T-helper 2 cell treated with Interferon-gamma antibody and Interleukin-4, amounts not matched to agents 100 ng/mL and 5 ng/mL, for 36 hours (primary cell): ENCODE measurements at regions not wholly inside any gene's neighbourhood (a gene's known extent, or its start where the extent isn't known, plus 50 kb on each side); places are given as distances from the start of the nearest gene placed in this dataset.

Experiments
- intact Hi-C: fragments of 100-400 bp; cut with micrococcal nuclease; formaldehyde crosslinking; loops from one replicate; pipeline ENCODE4 v1.15.1; 2023

GRCh38 chr3:72022027-72022426, 237.1 kb upstream of the PROK2 start:
- intact Hi-C loops = no loop called here

DNA sequence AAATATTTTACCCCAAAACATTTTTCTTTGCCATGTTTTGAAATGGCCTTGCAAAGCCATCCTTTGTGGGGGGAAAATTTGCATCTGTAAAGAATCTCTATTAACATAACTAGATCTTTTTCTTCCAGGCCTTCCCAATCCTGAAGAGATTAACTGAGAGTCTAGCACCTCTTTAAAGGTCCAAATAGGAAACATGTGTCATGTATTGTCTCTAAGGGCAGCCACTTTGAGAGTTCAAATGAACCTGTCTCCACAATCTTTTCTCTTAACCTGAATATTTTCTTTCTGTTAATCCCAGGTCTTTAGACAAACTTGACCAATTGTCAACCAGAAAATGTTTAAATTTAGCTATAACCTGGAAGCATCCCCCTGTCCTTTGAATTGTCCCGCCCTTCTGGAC, 236.6 kb upstream of the PROK2 start:
- intact Hi-C loops = no loop called here

DNA sequence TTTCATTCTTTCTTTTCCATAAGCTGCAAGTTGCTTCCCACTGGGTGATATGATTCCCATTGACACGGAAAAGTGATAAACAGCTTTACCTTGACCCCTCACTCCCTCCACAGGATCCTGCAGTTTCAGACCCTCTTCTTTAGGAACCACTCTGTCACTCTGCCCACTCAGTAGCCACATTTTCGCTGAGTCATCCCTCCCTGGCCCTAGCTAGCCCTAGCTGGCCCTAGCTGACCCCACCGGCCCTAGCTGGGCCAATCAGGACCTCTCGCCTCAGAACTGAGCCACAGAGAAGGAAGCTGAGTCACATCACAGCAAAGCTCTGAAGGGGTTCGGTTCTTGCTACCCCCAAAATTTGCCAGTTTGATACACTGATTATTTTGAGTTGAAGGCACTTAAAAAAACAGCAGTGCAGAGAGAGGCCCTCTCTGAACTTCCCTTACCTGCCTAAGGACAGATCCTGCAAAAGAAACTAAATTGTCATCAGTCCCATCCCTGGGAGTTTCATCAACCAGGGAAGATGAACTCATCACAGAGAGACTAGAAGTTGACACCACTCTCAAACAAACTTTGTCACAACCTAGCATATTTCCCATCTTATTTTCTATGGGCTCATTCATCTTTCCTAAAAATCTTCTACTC, 233.5 kb upstream of the PROK2 start:
- intact Hi-C loops = no loop called here

DNA sequence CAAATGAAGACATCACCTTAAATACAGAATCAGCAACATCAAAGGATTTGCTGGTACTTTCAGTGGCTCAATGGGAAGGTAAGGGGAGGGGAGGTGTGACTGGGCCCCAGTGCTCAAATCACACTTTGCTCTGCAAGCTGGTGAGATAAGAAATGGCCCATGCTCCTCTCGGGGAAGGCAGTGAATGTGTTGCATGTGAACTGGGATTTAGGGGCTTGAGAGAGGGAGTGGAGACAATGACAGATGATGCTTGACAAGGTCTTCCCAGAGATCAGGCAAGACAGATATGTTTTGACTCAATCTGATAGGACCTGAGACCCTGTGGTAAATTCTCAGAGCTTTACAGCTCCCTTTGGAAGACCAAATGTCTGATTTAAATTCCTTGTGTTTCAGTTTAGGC, 233.0 kb upstream of the PROK2 start:
- intact Hi-C loops = no loop called here

GRCh38 chr3:72017311-72017710, 232.4 kb upstream of the PROK2 start:
- intact Hi-C loops = no loop called here

DNA sequence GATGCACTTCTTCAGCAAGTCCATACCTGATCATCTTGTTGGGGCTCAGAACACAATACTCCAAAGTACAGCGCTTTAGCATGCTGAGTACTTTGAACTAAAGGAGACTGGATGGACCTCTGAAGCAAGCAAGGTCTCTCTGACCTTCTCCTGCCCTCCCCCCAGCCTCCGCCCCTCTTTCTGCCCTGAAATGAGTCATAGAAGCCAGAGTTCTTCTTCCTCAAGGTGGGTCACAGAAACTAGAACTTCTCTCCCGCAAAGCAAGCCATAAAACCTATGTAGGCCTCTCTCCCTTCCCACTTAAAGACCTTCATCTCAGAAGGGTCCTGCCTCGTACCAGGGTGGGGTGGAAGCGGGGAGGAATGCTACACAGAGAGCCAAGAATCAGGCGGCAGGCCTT, 230.5 kb upstream of the PROK2 start:
- intact Hi-C loops = no loop called here

DNA sequence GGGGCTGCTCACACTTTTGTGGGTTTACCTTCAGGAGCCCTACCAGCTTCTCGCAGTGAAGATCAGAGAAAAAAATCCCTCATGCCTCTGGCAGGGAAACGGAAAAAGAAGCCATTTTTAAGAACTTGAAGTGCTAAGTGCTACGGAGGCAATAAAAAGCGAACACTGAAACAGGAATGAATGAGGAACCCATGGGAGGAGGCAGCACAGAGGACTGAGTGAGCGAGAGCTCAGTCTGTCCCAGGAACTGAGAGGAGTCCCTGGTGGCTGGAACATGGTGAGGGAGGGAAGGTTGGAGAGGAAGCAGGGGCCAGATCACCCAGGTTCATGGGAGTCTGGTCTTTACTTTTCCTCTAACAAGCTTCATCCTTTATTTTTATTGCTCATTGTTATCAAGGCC, 228.1 kb upstream of the PROK2 start:
- intact Hi-C loops = no loop called here

GRCh38 chr3:72012363-72012762, 227.4 kb upstream of the PROK2 start:
- intact Hi-C loops = no loop called here

GRCh38 chr3:72011485-72011884, 226.5 kb upstream of the PROK2 start:
- intact Hi-C loops = no loop called here

- intact Hi-C loops = no loop called here
These were observed 225.0 kb upstream of the PROK2 start for GRCh38 chr3:72009851-72010443.

GRCh38 chr3:72008226-72008996, 223.5 kb upstream of the PROK2 start:
- intact Hi-C loops = no loop called here

- intact Hi-C loops = no loop called here
These were observed 221.9 kb upstream of the PROK2 start for GRCh38 chr3:72006631-72007556.

GRCh38 chr3:72004749-72005292, 219.9 kb upstream of the PROK2 start:
- intact Hi-C loops = no loop called here

DNA sequence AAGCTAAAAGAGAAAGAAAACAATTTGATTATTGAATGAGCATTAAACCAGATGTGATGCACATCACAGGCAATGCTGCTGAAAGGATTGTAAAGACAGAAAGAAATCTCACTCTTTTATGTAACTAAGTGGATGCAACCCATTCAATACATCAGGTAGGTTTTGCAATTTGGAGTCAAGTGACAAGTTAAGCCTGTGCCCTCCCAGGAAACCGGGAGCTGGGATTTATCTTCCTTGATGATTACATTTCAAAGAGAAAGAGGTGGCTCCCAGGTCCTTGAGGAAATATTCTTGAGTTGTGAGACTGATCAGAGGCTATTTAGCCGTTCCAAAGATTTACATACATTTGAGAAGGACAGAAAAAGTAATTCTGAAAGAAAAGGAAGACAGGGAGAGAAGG, 219.0 kb upstream of the PROK2 start:
- intact Hi-C loops = no loop called here

GRCh38 chr3:72001758-72002157, 216.8 kb upstream of the PROK2 start:
- intact Hi-C loops = no loop called here

DNA sequence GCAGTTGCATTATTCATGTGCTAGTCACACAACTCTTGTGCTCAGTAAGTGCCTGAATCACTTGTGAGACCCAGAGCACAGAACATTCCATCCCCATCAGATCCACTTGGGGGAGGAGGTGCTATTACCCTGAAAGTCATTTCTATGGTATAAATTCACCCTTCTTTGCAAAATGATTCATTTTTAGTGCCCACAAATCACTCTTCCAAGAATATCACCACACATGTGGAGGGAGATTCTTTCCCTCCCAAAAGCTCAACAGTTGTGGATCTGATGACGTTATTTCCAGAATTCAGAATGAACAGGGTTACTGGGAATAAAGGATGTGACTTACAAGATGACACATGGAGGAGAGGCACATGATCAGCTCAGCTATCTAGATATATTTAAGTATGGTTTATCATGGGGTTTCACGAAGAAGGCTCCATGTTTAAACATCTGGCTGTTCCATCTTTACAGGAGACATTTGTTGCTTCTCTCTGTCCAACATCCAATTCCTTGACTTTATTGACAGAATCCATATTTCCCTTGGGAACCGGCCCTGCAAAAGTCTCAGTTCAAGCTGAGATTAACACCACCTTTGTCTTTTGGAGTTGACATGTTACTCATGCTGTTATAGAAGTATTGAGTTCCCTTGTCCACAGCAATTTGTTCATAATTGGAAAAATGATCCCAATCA, 214.2 kb upstream of the PROK2 start:
- intact Hi-C loops = no loop called here

GRCh38 chr3:71997066-71997653, 212.2 kb upstream of the PROK2 start:
- intact Hi-C loops = no loop called here

DNA sequence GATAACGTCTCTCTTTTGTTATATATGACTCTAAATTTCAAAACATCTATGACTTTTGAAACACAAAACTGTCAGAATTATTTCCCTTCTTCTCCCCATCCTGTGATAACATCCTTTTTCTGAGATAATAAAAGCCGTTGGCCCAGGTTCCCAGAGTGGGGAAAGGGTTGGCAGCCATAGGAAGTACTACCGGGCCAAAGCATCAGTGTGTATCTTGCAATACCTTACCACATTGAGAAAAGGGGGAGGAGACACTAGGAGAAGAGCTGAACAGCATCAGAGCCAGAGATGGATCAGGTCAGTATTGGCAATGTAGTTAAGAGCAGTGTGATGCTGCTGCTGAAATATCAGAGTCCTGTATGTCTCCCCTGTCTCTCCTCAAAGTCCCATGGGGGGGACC, 210.0 kb upstream of the PROK2 start:
- intact Hi-C loops = no loop called here

GRCh38 chr3:71994203-71994602, 209.3 kb upstream of the PROK2 start:
- intact Hi-C loops = no loop called here

GRCh38 chr3:71991681-71992080, 206.7 kb upstream of the PROK2 start:
- intact Hi-C loops = no loop called here
